HG02798 (cell line): ENCODE measurements at regions not wholly inside any gene's neighbourhood (a gene's known extent, or its start where the extent isn't known, plus 50 kb on each side); places are given as distances from the start of the nearest gene placed in this dataset.
"Not testable (repeated sequence)": the region's sequence is repeated elsewhere in the genome, so short reads cannot be mapped to it uniquely, and the experiment has no call there.

ENCODE experiments used
- ATAC-seq: cut with Tn5 transposase; IDR thresholded peaks from one replicate; pipeline ENCODE4 v1.9.1; 2021; ENCODE audit warnings: mild to moderate bottlenecking; ENCODE audit not compliant: unreplicated experiment, poor library complexity

DNA sequence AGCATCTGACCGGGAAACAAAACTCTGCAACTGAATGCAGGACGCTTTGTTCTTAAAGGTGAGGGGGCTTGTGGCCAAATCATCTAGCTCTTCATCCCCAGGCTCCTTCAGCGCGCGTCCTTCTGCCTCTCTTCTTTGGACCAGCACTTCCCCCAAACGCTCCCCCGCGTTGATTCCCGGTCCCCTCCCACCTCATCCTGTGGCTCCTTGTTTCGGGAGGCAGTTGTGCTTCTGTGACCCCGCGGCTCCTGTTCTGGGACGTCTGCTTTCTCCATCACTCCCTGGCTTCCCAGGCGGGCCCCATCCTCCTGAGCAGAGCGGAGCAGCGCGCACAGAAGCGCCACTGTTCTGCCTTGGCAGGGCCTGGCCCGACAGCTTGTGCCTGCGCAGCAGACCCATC lies 109.7 kb upstream of the ZNG1E start:
- ATAC-seq: not testable (repeated sequence)

- ATAC-seq: not testable (repeated sequence)
Measured at GRCh38 chr9:65519018-65519417, 156.7 kb upstream of the ZNG1E start.

GRCh38 chr9:65514465-65514864 lies 161.3 kb upstream of the ZNG1E start:
- not testable (repeated sequence) for ATAC-seq

DNA sequence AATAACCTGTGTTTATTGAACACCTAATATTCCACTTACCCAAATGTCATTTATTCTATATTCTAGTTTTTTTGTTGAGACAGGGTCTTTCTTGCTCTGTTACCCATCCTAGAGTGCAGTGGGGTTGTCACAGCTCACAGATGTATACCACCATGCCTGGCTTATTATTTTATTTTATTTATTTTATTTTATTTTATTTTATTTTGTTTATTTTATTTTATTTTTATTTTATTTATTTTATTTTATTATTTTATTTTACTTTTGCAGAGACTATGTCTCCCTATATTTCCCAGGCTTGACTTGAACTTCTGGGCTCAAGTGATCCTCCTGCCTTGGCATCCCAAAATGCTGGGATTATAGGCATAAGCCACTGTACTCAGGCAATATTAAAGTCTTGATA lies 167.8 kb upstream of the ZNG1E start:
- ATAC-seq: not testable (repeated sequence)

DNA sequence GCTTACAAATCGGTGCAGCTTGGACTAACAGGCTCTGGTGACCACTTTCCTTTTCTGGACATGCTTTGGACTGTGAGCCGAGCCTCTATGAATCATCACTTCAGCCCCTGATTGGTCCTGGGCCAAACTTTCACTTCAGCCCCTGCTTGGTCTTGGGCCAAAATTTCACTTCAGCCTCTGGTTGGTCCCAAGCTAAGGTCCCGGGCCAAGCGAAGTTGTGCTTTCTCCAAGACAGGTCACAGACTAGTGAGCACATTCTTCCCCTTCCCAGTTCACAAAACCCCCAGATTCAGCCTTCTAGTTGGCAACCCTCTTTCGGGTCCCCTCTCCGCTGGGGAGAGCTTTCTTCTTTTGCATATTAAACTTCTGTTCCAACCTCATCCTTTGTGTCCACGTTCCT lies 171.0 kb upstream of the ZNG1E start:
- not testable (repeated sequence) for ATAC-seq

DNA sequence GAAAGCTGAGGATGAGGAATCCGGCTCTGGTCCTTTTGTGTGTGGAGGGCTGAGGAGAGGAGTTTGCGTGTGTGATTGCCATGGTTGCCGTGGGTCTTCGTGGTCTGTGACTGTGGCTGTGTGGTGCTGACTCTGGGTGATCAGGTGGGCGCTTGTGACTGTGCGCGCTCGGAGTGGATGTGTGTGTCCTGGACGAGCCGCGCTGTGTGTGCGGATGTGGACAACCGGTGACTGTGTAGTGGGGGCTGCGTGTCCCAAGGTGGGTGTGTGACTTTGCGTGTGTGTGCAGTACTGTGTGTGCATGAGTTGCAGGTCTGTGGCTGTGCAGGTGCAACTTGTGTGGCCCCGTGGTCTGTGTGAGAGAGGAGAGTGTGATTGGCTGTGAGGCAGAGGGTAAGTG lies 172.0 kb upstream of the ZNG1E start:
- not testable (repeated sequence) for ATAC-seq

- ATAC-seq: not testable (repeated sequence)
Measured at GRCh38 chr9:65482890-65483289, 192.8 kb upstream of the ZNG1E start.

- ATAC-seq: not testable (repeated sequence)
Measured at GRCh38 chr9:65481291-65481690, 194.4 kb upstream of the ZNG1E start.

- not testable (repeated sequence) for ATAC-seq
Measured at GRCh38 chr9:65474891-65475290, 189.9 kb upstream of the FOXD4L5 start.

DNA sequence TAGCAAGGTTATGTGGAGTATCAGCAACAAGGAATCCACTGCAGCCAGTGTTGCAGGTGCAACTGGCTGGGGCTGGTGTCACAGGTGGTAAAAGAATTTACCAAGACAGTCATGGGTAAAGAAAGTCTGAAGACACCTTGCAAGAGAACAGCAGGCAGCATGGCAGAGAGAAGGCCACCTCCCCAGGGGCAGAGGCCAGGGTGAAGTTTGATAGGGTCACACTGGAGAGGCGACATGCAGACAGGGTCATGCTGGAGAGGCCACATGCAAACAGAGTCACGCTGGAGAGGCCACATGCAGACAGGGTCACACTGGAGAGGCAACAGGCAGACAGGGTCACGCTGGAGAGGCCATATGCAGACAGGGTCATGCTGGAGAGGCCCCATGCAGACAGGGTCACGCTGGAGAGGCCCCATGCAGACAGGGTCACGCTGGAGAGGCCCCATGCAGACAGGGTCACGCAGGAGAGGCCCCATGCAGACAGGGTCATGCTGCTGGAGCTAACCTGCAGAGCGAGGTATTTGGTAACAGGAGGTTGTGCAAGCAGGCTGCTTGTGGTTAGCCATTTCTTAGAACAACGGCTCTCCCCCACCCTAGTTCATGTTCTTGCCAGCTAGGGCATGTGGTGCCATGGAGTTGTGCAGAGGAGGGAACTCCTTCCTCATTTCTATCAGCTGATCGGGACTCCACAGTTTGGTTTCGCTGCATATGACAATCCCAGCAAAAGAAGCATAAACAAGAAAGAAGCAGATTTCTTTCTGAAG lies 188.2 kb upstream of the FOXD4L5 start:
- not testable (repeated sequence) for ATAC-seq

GRCh38 chr9:65471106-65471505 lies 186.1 kb upstream of the FOXD4L5 start:
- not testable (repeated sequence) for ATAC-seq

GRCh38 chr9:65466911-65467734 lies 182.1 kb upstream of the FOXD4L5 start:
- not testable (repeated sequence) for ATAC-seq

GRCh38 chr9:65465246-65465895 lies 180.4 kb upstream of the FOXD4L5 start:
- not testable (repeated sequence) for ATAC-seq

- ATAC-seq: not testable (repeated sequence)
Measured at GRCh38 chr9:65462476-65462875, 177.5 kb upstream of the FOXD4L5 start.

GRCh38 chr9:65459756-65460320 lies 174.8 kb upstream of the FOXD4L5 start:
- ATAC-seq: no peak

DNA sequence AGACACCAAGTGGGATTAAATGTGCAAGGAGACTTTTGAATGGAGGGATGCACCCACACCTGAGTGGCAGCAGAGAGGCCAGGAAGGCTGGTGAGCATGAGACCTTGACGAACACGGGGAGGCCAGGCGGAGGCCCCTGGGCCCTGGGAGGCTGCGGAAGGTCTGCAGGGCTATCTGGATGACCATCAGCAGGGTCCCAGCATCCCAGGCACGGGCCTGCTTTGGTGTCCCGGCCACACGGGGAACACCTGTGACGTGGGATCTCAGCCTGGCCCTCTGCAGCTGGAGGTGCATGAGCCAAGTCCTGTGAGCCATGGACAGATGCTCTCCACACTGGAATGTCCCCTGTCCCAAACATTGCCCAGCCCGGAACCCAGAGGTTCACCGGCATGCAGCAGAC lies 174.0 kb upstream of the FOXD4L5 start:
- ATAC-seq: no peak

GRCh38 chr9:65458465-65458864 lies 173.5 kb upstream of the FOXD4L5 start:
- ATAC-seq: no peak

- not testable (repeated sequence) for ATAC-seq
Measured at GRCh38 chr9:65456991-65457390, 172.0 kb upstream of the FOXD4L5 start.

- not testable (repeated sequence) for ATAC-seq
Measured at GRCh38 chr9:65455751-65456647, 171.0 kb upstream of the FOXD4L5 start.
